ENCODE measurements at regions not wholly inside any gene's neighbourhood (a gene's known extent, or its start where the extent isn't known, plus 50 kb on each side); places are given as distances from the start of the nearest gene placed in this dataset.

DNA sequence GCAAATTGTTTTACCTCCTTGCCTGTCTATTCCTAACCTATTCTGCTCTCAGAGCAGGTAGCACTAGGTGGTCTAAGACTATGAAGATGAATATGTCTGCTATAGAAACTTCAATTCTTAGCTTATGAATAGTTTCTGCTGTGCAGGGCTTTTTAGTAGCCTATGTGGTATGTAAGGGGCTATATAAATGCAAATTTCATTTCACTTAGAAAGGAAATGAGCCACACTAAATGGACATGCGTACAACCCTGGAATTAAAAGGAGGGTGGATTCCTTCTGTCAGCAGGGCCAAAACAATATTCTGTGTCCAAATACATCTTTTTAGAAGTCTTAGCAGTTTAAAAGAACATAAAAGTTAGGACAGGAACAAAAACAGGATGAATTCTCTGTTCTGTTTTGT lies 163.9 kb upstream of the GEMIN8 start:
- WGBS: 91% methylated on average over 1 of the region's 1 CpG
- no peaks in the 10 kb centered on the region for H3K27me3 ChIP-seq (replicated peaks; ENCODE audit: insufficient read depth)
- TF ChIP-seq, protein P1, sequence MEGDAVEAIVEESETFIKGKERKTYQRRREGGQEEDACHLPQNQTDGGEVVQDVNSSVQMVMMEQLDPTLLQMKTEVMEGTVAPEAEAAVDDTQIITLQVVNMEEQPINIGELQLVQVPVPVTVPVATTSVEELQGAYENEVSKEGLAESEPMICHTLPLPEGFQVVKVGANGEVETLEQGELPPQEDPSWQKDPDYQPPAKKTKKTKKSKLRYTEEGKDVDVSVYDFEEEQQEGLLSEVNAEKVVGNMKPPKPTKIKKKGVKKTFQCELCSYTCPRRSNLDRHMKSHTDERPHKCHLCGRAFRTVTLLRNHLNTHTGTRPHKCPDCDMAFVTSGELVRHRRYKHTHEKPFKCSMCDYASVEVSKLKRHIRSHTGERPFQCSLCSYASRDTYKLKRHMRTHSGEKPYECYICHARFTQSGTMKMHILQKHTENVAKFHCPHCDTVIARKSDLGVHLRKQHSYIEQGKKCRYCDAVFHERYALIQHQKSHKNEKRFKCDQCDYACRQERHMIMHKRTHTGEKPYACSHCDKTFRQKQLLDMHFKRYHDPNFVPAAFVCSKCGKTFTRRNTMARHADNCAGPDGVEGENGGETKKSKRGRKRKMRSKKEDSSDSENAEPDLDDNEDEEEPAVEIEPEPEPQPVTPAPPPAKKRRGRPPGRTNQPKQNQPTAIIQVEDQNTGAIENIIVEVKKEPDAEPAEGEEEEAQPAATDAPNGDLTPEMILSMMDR (IDR thresholded peaks at IDR 0.05): no peak
- TF ChIP-seq POLR2A (IDR thresholded peaks at IDR 0.05) (no peak), POLR2AphosphoS5 (IDR thresholded peaks at IDR 0.05) (no peak)
- no peak for DNase-seq (ENCODE audit: low spot score)
- H3K4me1 ChIP-seq (replicated peaks): no peaks in the 10 kb centered on the region
- H3K4me3 ChIP-seq: no peak overlapping the region
- intact Hi-C loops (cut with DNase I): no loop called here
- H3K9me3 ChIP-seq: no peaks in the 10 kb centered on the region
- no peaks in the 10 kb centered on the region for H3K36me3 ChIP-seq
- no peak overlapping the region for H3K27ac ChIP-seq

DNA sequence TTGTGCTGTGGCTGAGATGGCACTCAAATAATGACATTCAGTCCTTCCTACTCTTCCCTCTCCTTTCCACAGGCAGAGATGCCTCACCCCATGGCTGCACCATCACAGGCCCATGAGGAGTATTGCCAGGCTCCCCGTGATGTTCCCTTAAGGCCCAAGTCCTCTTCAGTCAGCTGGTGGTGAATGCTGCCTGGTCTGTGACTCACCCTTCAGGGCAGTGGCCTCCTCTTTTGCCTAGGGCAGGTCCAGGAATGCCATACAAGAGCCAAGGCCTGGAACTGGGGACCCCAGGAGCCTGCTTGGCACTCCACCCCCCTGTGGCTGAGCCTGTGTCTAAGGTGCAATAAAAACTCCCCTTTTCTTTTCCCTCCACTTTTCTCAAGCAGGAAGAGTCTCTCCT lies 144.2 kb upstream of the GEMIN8 start:
- no peaks in the 10 kb centered on the region for H3K36me3 ChIP-seq
- intact Hi-C loops (cut with DNase I): no loop called here
- 100% methylated on average over 1 of the region's 1 CpG for WGBS
- H3K9me3 ChIP-seq: no peaks in the 10 kb centered on the region
- no peaks in the 10 kb centered on the region for H3K4me1 ChIP-seq (replicated peaks)
- TF ChIP-seq, protein P1 (IDR thresholded peaks at IDR 0.05): no peak
- TF ChIP-seq POLR2A (IDR thresholded peaks at IDR 0.05) (no peak), POLR2AphosphoS5 (IDR thresholded peaks at IDR 0.05) (no peak)
- H3K4me3 ChIP-seq: no peak overlapping the region
- H3K27me3 ChIP-seq (replicated peaks; ENCODE audit: insufficient read depth): no peaks in the 10 kb centered on the region
- H3K27ac ChIP-seq: no peak overlapping the region
- no peak for DNase-seq (ENCODE audit: low spot score)

DNA sequence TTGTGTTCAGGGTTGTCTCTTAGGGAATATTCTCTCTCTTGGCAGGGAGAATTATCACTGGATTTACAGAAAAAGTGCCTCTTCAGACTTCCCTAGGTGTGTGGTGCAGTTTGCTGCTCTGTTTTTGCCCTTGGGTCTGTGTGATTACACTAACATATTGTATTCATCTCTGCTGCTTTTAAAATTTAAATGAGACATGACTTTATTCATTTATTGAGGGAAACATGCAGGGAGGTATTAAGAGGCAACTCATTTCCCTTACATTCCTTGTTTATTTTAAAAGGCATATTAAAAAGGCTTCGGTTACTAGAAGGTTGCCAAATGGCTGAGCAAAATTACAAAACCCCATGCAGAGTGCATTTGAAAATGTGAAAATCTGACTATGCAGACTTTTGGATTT lies 135.1 kb upstream of the GEMIN8 start:
- no peak for DNase-seq (ENCODE audit: low spot score)
- no peak overlapping the region for H3K27ac ChIP-seq
- intact Hi-C loops (cut with DNase I): no loop called here
- no peaks in the 10 kb centered on the region for H3K4me1 ChIP-seq (replicated peaks)
- H3K36me3 ChIP-seq: no peaks in the 10 kb centered on the region
- no peaks in the 10 kb centered on the region for H3K27me3 ChIP-seq (replicated peaks; ENCODE audit: insufficient read depth)
- H3K9me3 ChIP-seq: no peaks in the 10 kb centered on the region
- no peak overlapping the region for H3K4me3 ChIP-seq
- TF ChIP-seq POLR2AphosphoS5 (IDR thresholded peaks at IDR 0.05): no peak
- TF ChIP-seq POLR2A (IDR thresholded peaks at IDR 0.05): no peak
- TF ChIP-seq, protein P1 (IDR thresholded peaks at IDR 0.05): no peak
- 29% methylated on average over 1 of the region's 1 CpG for WGBS

DNA sequence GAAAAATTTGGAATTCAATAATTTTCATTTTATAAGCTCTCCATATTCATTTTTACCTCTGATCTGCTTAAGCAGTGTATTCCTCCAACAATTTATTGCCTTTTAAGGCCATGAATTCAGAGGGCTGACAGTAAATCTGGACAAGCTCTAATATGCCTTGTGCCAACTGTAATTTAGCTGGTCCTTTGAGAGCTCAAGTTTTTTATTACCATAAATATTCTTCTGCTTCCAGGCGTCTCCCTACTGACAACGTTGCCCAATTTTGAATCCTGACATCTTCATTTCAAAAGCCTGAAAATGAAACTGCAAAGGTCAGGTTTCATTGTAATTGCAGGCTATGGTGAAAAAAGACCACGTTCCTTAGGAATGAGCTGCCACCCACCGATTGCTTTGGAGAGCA lies 95.8 kb upstream of the GEMIN8 start:
- 14% methylated on average over 4 of the region's 4 CpGs for WGBS
- H3K4me1 ChIP-seq (replicated peaks): no peaks in the 10 kb centered on the region
- no peaks in the 10 kb centered on the region for H3K27me3 ChIP-seq (replicated peaks; ENCODE audit: insufficient read depth)
- TF ChIP-seq, protein P1 (IDR thresholded peaks at IDR 0.05): no peak
- TF ChIP-seq POLR2A (IDR thresholded peaks at IDR 0.05) (no peak), POLR2AphosphoS5 (IDR thresholded peaks at IDR 0.05) (no peak)
- H3K27ac ChIP-seq: no peak overlapping the region
- no peaks in the 10 kb centered on the region for H3K9me3 ChIP-seq
- no peak for DNase-seq (ENCODE audit: low spot score)
- no peaks in the 10 kb centered on the region for H3K36me3 ChIP-seq
- intact Hi-C loops (cut with DNase I): no loop called here
- H3K4me3 ChIP-seq: no peak overlapping the region

DNA sequence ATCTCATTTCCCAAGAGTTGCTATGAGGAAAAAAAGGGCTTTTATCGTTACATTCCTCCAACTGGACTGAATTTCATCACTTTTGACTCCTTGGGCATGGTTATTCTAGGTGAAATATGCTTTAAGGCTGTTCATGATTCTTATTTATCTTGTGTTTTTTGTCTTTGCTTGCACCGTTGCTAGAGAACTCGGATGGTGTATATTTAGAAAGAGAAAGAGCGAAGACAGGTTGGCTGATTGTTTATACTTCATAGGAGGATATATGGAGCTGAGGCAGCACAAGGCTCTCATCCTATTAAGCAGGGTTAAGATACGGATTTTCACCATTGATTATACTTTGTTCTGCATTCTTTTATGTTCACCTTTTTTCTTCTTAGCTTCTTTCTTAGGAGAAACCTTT lies 94.9 kb upstream of the GEMIN8 start:
- Histone ChIP-seq H3K27me3 (replicated peaks; ENCODE audit: insufficient read depth) (no peaks in the 10 kb centered on the region), H3K36me3 (no peaks in the 10 kb centered on the region), H3K4me3 (no peak overlapping the region), H3K4me1 (replicated peaks) (no peaks in the 10 kb centered on the region), H3K9me3 (no peaks in the 10 kb centered on the region), H3K27ac (no peak overlapping the region)
- WGBS: 61% methylated on average over 5 of the region's 5 CpGs
- no peak for DNase-seq (ENCODE audit: low spot score)
- TF ChIP-seq POLR2AphosphoS5 (IDR thresholded peaks at IDR 0.05) (no peak), POLR2A (IDR thresholded peaks at IDR 0.05) (no peak)
- TF ChIP-seq, protein P1 (IDR thresholded peaks at IDR 0.05): no peak
- intact Hi-C loops (cut with DNase I): no loop called here
